IMR-90 (cell line): ENCODE measurements at regions not wholly inside any gene's neighbourhood (a gene's known extent, or its start where the extent isn't known, plus 50 kb on each side); places are given as distances from the start of the nearest gene placed in this dataset.

ENCODE experiments used
- ATAC-seq: fragments of 200-7000 bp; cut with Tn5 transposase; 2 replicates; pipeline ENCODE4 v1.9.1; 2020; ENCODE audit warnings: low read depth, mild to moderate bottlenecking, moderate library complexity
- BruUV-seq: library from RNA; stranded (reverse); fragments of 400-500 nt; replicated peaks from 2 replicates; lab custom pipeline; 2021; lab: Mats Ljungman, UMichigan
- CTCF ChIA-PET: fragments of 300-600 bp; formaldehyde crosslinking; extraction: SDS; loops from one replicate; lab custom pipeline; 2021; ENCODE audit warnings: antibody characterized with exemption; lab: Yijun Ruan, JAX
- POLR2A ChIA-PET: fragments of 300-600 bp; sonication (Branson Sonifier 250); formaldehyde crosslinking; loops from one replicate; lab custom pipeline; 2022; ENCODE audit warnings: antibody characterized with exemption; ENCODE audit not compliant: unreplicated experiment; lab: Charles Lee
- DNase-seq: peaks from one replicate; pipeline ENCODE4 v3.0.0; 2013
- H2AFZ ChIP-seq: replicated peaks from 2 replicates; pipeline ENCODE3; 2013; ENCODE audit warnings: low read length, mild to moderate bottlenecking; ENCODE audit not compliant: poor library complexity
- H2AK5ac ChIP-seq: 2 replicates; pipeline ENCODE4 v1.6.1; 2013; ENCODE audit warnings: low read depth, low read length, inconsistent platforms
- H2AK9ac ChIP-seq: replicated peaks from 2 replicates; pipeline ENCODE3; 2013; ENCODE audit warnings: mild to moderate bottlenecking, low read depth, low read length, moderate library complexity; ENCODE audit not compliant: poor library complexity
- H2BK120ac ChIP-seq: 2 replicates; pipeline ENCODE4 v1.6.1; 2013; ENCODE audit warnings: low read depth, low read length, inconsistent platforms
- H2BK15ac ChIP-seq: 3 replicates; pipeline ENCODE4 v1.6.1; 2013; ENCODE audit warnings: low read depth, low read length, inconsistent platforms
- H2BK20ac ChIP-seq: 2 replicates; pipeline ENCODE4 v1.6.1; 2013; ENCODE audit warnings: low read depth, mild to moderate bottlenecking, inconsistent platforms, low read length, moderate library complexity
- H2BK5ac ChIP-seq: 2 replicates; pipeline ENCODE4 v1.6.1; 2013; ENCODE audit warnings: mild to moderate bottlenecking, low read depth, low read length, inconsistent platforms; ENCODE audit not compliant: poor library complexity, severe bottlenecking
- H3K14ac ChIP-seq: replicated peaks from 2 replicates; pipeline ENCODE4 v1.6.1; 2013; ENCODE audit warnings: low read depth, low read length, inconsistent platforms
- H3K18ac ChIP-seq: 2 replicates; pipeline ENCODE4 v1.6.1; 2013; ENCODE audit warnings: low read depth, low read length, control low read depth
- H3K23ac ChIP-seq: 2 replicates; pipeline ENCODE4 v1.6.1; 2013; ENCODE audit warnings: low read depth, low read length, inconsistent platforms
- H3K27ac ChIP-seq: 2 replicates; pipeline ENCODE4 v1.5.1; 2013; ENCODE audit warnings: mild to moderate bottlenecking, control low read depth, low read length; ENCODE audit not compliant: insufficient read depth
- H3K27me3 ChIP-seq: 2 replicates; pipeline ENCODE4 v1.6.1; 2013; ENCODE audit warnings: low read length; ENCODE audit not compliant: control insufficient read depth, insufficient read depth
- H3K36me3 ChIP-seq: 2 replicates; pipeline ENCODE4 v1.6.1; 2013; ENCODE audit warnings: low read length, mixed read lengths; ENCODE audit not compliant: control insufficient read depth, insufficient read depth
- H3K4ac ChIP-seq: 2 replicates; pipeline ENCODE4 v1.6.1; 2013; ENCODE audit warnings: low read depth, low read length, inconsistent platforms
- H3K4me1 ChIP-seq: 2 replicates; pipeline ENCODE4 v1.6.1; 2013; ENCODE audit warnings: low read length, mixed read lengths; ENCODE audit not compliant: control insufficient read depth, insufficient read depth
- H3K4me2 ChIP-seq: 2 replicates; pipeline ENCODE4 v1.6.1; 2013; ENCODE audit warnings: low read depth, mild to moderate bottlenecking, control low read depth, low read length, moderate library complexity
- H3K4me3 ChIP-seq: 2 replicates; pipeline ENCODE4 v1.5.1; 2013; ENCODE audit warnings: low read depth, mild to moderate bottlenecking, control low read depth, low read length, moderate library complexity; ENCODE audit not compliant: insufficient read depth
- H3K56ac ChIP-seq: 2 replicates; pipeline ENCODE4 v1.6.1; 2013; ENCODE audit warnings: low read length, inconsistent platforms; ENCODE audit not compliant: insufficient read depth; ENCODE audit errors: extremely low read depth
- H3K79me1 ChIP-seq, 2 experiments: 2 replicates each; pipeline ENCODE4 v1.6.1; 2013; ENCODE audit warnings: low read length in 2 of 2, inconsistent platforms in 1 of 2, low read depth in 1 of 2
- H3K9ac ChIP-seq: 2 replicates; pipeline ENCODE4 v1.6.1; 2013; ENCODE audit warnings: low read depth, low read length, control low read depth
- H3K9me1 ChIP-seq: 2 replicates; pipeline ENCODE4 v1.6.1; 2013; ENCODE audit warnings: low read length, inconsistent platforms; ENCODE audit not compliant: insufficient read depth
- H3K9me3 ChIP-seq: 2 replicates; pipeline ENCODE4 v1.6.1; 2013; ENCODE audit warnings: low read length; ENCODE audit not compliant: control insufficient read depth, insufficient read depth
- H4K20me1 ChIP-seq: 2 replicates; pipeline ENCODE4 v1.6.1; 2013; ENCODE audit warnings: low read length, inconsistent platforms; ENCODE audit not compliant: insufficient read depth
- H4K5ac ChIP-seq: 2 replicates; pipeline ENCODE4 v1.6.1; 2013; ENCODE audit warnings: mild to moderate bottlenecking, low read depth, low read length, control low read depth
- H4K8ac ChIP-seq, 2 experiments: 2 replicates each; pipeline ENCODE4 v1.6.1; 2013; ENCODE audit warnings: low read depth in 2 of 2, low read length in 2 of 2, control low read depth in 1 of 2, inconsistent platforms in 1 of 2
- H4K91ac ChIP-seq: 2 replicates; pipeline ENCODE4 v1.6.1; 2013; ENCODE audit warnings: low read depth, low read length, inconsistent platforms; ENCODE audit not compliant: insufficient read depth
- FOS ChIP-seq: fragments of 150-350 bp; IDR thresholded peaks from 2 replicates; pipeline ENCODE4 v1.6.1; 2016; ENCODE audit warnings: low read depth, low read length
- MAFK ChIP-seq: IDR thresholded peaks from 2 replicates; pipeline ENCODE4 v1.6.1; 2012; ENCODE audit warnings: low read depth, low read length, improper control_type of control experiment
- MAZ ChIP-seq: IDR thresholded peaks from 2 replicates; pipeline ENCODE4 v1.6.1; 2012; ENCODE audit warnings: low read depth, mild to moderate bottlenecking, low read length, improper control_type of control experiment, moderate library complexity, borderline replicate concordance
- MXI1 ChIP-seq: IDR thresholded peaks from 2 replicates; pipeline ENCODE4 v1.6.1; 2012; ENCODE audit warnings: low read depth, mild to moderate bottlenecking, low read length, moderate library complexity, borderline replicate concordance
- NFE2L2 ChIP-seq: fragments of 150-350 bp; IDR thresholded peaks from 2 replicates; pipeline ENCODE4 v1.6.1; 2016; ENCODE audit warnings: low read depth, mild to moderate bottlenecking, low read length
- RCOR1 ChIP-seq: IDR thresholded peaks from 2 replicates; pipeline ENCODE4 v1.6.1; 2012; ENCODE audit warnings: mild to moderate bottlenecking, low read length, improper control_type of control experiment; ENCODE audit not compliant: insufficient replicate concordance
- SMC3 ChIP-seq: fragments of 150-350 bp; IDR thresholded peaks from 2 replicates; pipeline ENCODE4 v1.6.1; 2016; ENCODE audit warnings: low read depth, mild to moderate bottlenecking, antibody characterized with exemption, low read length, moderate library complexity
- WGBS, 2 experiments: methylation state at CpG; one replicate each; pipeline versions ENCODE4 v1.1.5 to v1.1.7; 2013; ENCODE audit warnings: missing lambda C conversion rate in 2 of 2; ENCODE audit not compliant: insufficient read length in 1 of 2; ENCODE audit errors: extremely low coverage in 2 of 2; 5-methylcytosine and 5-hydroxymethylcytosine counted together
- dilution Hi-C: fragments of 300-500 bp; cut with HindIII; formaldehyde crosslinking; loops from one replicate; pipeline ENCODE4 v1.14.3; 2018; ENCODE audit warnings: low sequenced_read_pairs; ENCODE audit not compliant: unreplicated experiment
- in situ Hi-C: fragments of 300-500 bp; cut with MboI; formaldehyde crosslinking; loops from 3 replicates; pipeline ENCODE4 v1.14.3; 2019; ENCODE audit warnings: low sequenced_read_pairs, inconsistent platforms, mixed read lengths
- intact Hi-C: fragments of 100-400 bp; cut with micrococcal nuclease; formaldehyde crosslinking; loops from 2 replicates; pipeline ENCODE4 v1.10.0; 2022

- Histone ChIP-seq H2BK120ac (no peak overlapping the region), H3K36me3 (no peaks in the 10 kb centered on the region), H4K20me1 (no peaks in the 10 kb centered on the region), H2BK5ac (no peak overlapping the region), H3K56ac (no peak overlapping the region), H3K4me2 (no peak overlapping the region), H3K18ac (no peak overlapping the region), H3K4me1 (no peaks in the 10 kb centered on the region), H3K9me1 (no peaks in the 10 kb centered on the region), H2AK5ac (no peak overlapping the region), H4K91ac (no peak overlapping the region), H3K9me3 (peaks cover 15% of the 10 kb centered on the region), H3K23ac (no peak overlapping the region), H4K5ac (no peak overlapping the region), H3K14ac (no peak overlapping the region), H3K79me1 (no peaks in the 10 kb centered on the region), H4K8ac (no peak overlapping the region), H3K27ac (no peak overlapping the region), H3K27me3 (no peaks in the 10 kb centered on the region), H3K9ac (no peak overlapping the region), H3K4ac (no peak overlapping the region), H2AFZ (no peak overlapping the region), H2AK9ac (no peak overlapping the region), H3K4me3 (no peak overlapping the region), H2BK20ac (no peak overlapping the region), H2BK15ac (no peak overlapping the region)
- ChIA-PET POLR2A (no interaction called here), CTCF (no interaction called here)
- DNase-seq, result no peak
- intact Hi-C loops (no loop called here), in situ Hi-C loops (no loop called here), dilution Hi-C loops (no loop called here)
- WGBS, 2 experiments, result 0% methylated on average over 1 of the region's 10 CpGs; no CpG with 5 or more reads in 1 of the 2 experiments
- no peak for ATAC-seq
- TF ChIP-seq RCOR1 (no peak), FOS (no peak), MXI1 (no peak), SMC3 (no peak), MAFK (no peak), MAZ (no peak), NFE2L2 (no peak)
- BruUV-seq, result no TSS peak
These were observed 138.9 kb downstream of the WDR11 start for GRCh38 chr10:120989996-120990598.
